Liver (tissue), 8 donors: ENCODE measurements at regions not wholly inside any gene's neighbourhood (a gene's known extent, or its start where the extent isn't known, plus 50 kb on each side); places are given as distances from the start of the nearest gene placed in this dataset.

Experiments used
- DNase-seq: peaks from one replicate; pipeline ENCODE4 v3.0.0-alpha.2; 2017; ENCODE audit warnings: low spot score
- H3K27ac ChIP-seq, 2 donors: one replicate each; pipeline ENCODE4 v1.7.0; 2013; ENCODE audit warnings: inconsistent platforms in 2 of 2, low read length in 2 of 2, control low read depth in 1 of 2, low read depth in 1 of 2, mild to moderate bottlenecking in 1 of 2
- H3K27me3 ChIP-seq, 4 donors: one replicate each; pipeline versions ENCODE4 v1.6.1 to v1.7.0; 2013; ENCODE audit warnings: low read length in 3 of 4, inconsistent platforms in 1 of 4, mild to moderate bottlenecking in 1 of 4, moderate library complexity in 1 of 4; ENCODE audit not compliant: control insufficient read depth in 4 of 4, insufficient read depth in 4 of 4
- H3K36me3 ChIP-seq, 4 donors: one replicate each; pipeline versions ENCODE4 v1.6.1 to v1.7.0; 2013; ENCODE audit warnings: low read length in 3 of 4, mild to moderate bottlenecking in 3 of 4, low read depth in 1 of 4, moderate library complexity in 1 of 4; ENCODE audit not compliant: control insufficient read depth in 4 of 4, insufficient read depth in 3 of 4
- H3K4me1 ChIP-seq, 4 donors: one replicate each; pipeline versions ENCODE4 v1.6.1 to v1.7.0; 2013; ENCODE audit warnings: low read length in 3 of 4, mild to moderate bottlenecking in 3 of 4, moderate library complexity in 1 of 4; ENCODE audit not compliant: control insufficient read depth in 4 of 4, insufficient read depth in 4 of 4
- H3K4me3 ChIP-seq, 3 donors: one replicate each; pipeline versions ENCODE4 v1.6.1 to v1.7.0; 2013; ENCODE audit warnings: low read length in 3 of 3, control low read depth in 1 of 3, low read depth in 1 of 3, mild to moderate bottlenecking in 1 of 3
- H3K9ac ChIP-seq, 2 donors: one replicate each; pipeline ENCODE4 v1.7.0; 2013; ENCODE audit warnings: low read length in 2 of 2, mild to moderate bottlenecking in 2 of 2, moderate library complexity in 2 of 2, control low read depth in 1 of 2, low read depth in 1 of 2
- H3K9me3 ChIP-seq, 4 donors: one replicate each; pipeline versions ENCODE4 v1.6.1 to v1.7.0; 2013; ENCODE audit warnings: low read length in 3 of 4; ENCODE audit not compliant: control insufficient read depth in 4 of 4
- ATF3 ChIP-seq: IDR thresholded peaks from 2 replicates; pipeline ENCODE4 v1.6.1; 2016; ENCODE audit warnings: antibody characterized with exemption
- CTCF ChIP-seq: fragments of 150-350 bp; IDR thresholded peaks from 2 replicates; pipeline ENCODE4 v1.5.1; 2017; ENCODE audit warnings: improper control_type of control experiment, low read depth, low read length; ENCODE audit not compliant: missing input control
- EGR1 ChIP-seq, 2 donors: IDR thresholded peaks; 2 replicates each; pipeline ENCODE4 v1.6.1; 2016 to 2018; ENCODE audit warnings: antibody characterized with exemption in 2 of 2, low read depth in 2 of 2
- FOXA1 ChIP-seq: IDR thresholded peaks from 2 replicates; pipeline ENCODE4 v1.6.1; 2016; ENCODE audit warnings: antibody characterized with exemption
- GABPA ChIP-seq, 2 donors: IDR thresholded peaks in 1 of 2; conservative IDR thresholded peaks in 1 of 2; 2 replicates each; pipeline ENCODE4 v1.6.1; 2016; ENCODE audit warnings: antibody characterized with exemption in 2 of 2, mild to moderate bottlenecking in 1 of 2, moderate library complexity in 1 of 2
- HNF4A ChIP-seq, 2 donors: conservative IDR thresholded peaks; 2 replicates each; pipeline ENCODE4 v1.6.1; 2016; ENCODE audit warnings: antibody characterized with exemption in 2 of 2, mild to moderate bottlenecking in 2 of 2
- HNF4G ChIP-seq: IDR thresholded peaks from 2 replicates; pipeline ENCODE4 v1.6.1; 2016; ENCODE audit warnings: antibody characterized with exemption
- JUND ChIP-seq, 2 donors: IDR thresholded peaks; 2 replicates each; pipeline ENCODE4 v1.6.1; 2016; ENCODE audit warnings: antibody characterized with exemption in 2 of 2
- MAX ChIP-seq: IDR thresholded peaks from 2 replicates; pipeline ENCODE4 v1.6.1; 2016; ENCODE audit warnings: antibody characterized with exemption
- NR2F2 ChIP-seq: IDR thresholded peaks from 2 replicates; pipeline ENCODE4 v1.6.1; 2016; ENCODE audit warnings: antibody characterized with exemption
- RAD21 ChIP-seq, 2 donors: IDR thresholded peaks; 2 replicates each; pipeline ENCODE4 v1.6.1; 2016; ENCODE audit warnings: antibody characterized with exemption in 2 of 2, mild to moderate bottlenecking in 2 of 2
- REST ChIP-seq: IDR thresholded peaks from 2 replicates; pipeline ENCODE4 v1.6.1; 2016; ENCODE audit warnings: antibody characterized with exemption, mild to moderate bottlenecking
- RXRA ChIP-seq, 2 donors: IDR thresholded peaks; 2 replicates each; pipeline ENCODE4 v1.6.1; 2017 to 2018; ENCODE audit warnings: antibody characterized with exemption in 2 of 2, mild to moderate bottlenecking in 1 of 2
- SP1 ChIP-seq: IDR thresholded peaks from 2 replicates; pipeline ENCODE4 v1.6.1; 2018; ENCODE audit warnings: antibody characterized with exemption, mild to moderate bottlenecking
- TAF1 ChIP-seq: conservative IDR thresholded peaks from 2 replicates; pipeline ENCODE4 v1.6.1; 2016; ENCODE audit warnings: antibody characterized with exemption, mild to moderate bottlenecking
- YY1 ChIP-seq: IDR thresholded peaks from 2 replicates; pipeline ENCODE4 v1.6.1; 2016; ENCODE audit warnings: antibody characterized with exemption, mild to moderate bottlenecking
- WGBS: extraction: QIAGEN DNeasy Blood & Tissue Kit; methylation state at CpG from one replicate; pipeline ENCODE4 v1.1.7; 2013; 5-methylcytosine and 5-hydroxymethylcytosine counted together
- donor health status: healthy.
- donor health status: healthy.
- donor health status: healthy.
- donor health status: healthy.
- donor health status: healthy.

GRCh38 chr10:36450380-36450779 is 675.0 kb upstream of the ANKRD30A start:
- H3K9ac ChIP-seq, result no peak overlapping the region
- no peaks in the 10 kb centered on the region for H3K36me3 ChIP-seq
- no peak overlapping the region for H3K4me3 ChIP-seq
- no peaks in the 10 kb centered on the region for H3K27me3 ChIP-seq
- H3K9me3 ChIP-seq, result no peaks in the 10 kb centered on the region
- 73% methylated on average over 8 of the region's 8 CpGs for WGBS
- no peak for DNase-seq
- H3K27ac ChIP-seq, result no peak overlapping the region
- TF ChIP-seq GABPA (IDR thresholded peaks at IDR 0.05 in 1 of 2, conservative IDR thresholded peaks at IDR 0.05 in 1 of 2) (no peak), CTCF (no peak), SP1 (no peak), ATF3 (no peak), HNF4A (conservative IDR thresholded peaks at IDR 0.05) (no peak), JUND (IDR thresholded peaks at IDR 0.05) (no peak), TAF1 (no peak), EGR1 (IDR thresholded peaks at IDR 0.05; ENCODE audit: low read depth in 2 of 2) (no peak), NR2F2 (no peak), FOXA1 (no peak), REST (no peak), HNF4G (no peak), RXRA (IDR thresholded peaks at IDR 0.05) (no peak)
- no peaks in the 10 kb centered on the region for H3K4me1 ChIP-seq

- WGBS, result 30% methylated on average over 11 of the region's 11 CpGs
- Histone ChIP-seq H3K9me3 (no peaks in the 10 kb centered on the region), H3K27me3 (no peaks in the 10 kb centered on the region), H3K36me3 (no peaks in the 10 kb centered on the region), H3K9ac (no peak overlapping the region), H3K27ac (no peak overlapping the region), H3K4me1 (no peaks in the 10 kb centered on the region), H3K4me3 (no peak overlapping the region)
- DNase-seq, result no peak
- TF ChIP-seq NR2F2 (no peak), TAF1 (no peak), EGR1 (IDR thresholded peaks at IDR 0.05; ENCODE audit: low read depth in 2 of 2) (no peak), REST (no peak), HNF4G (no peak), YY1 (no peak), CTCF (no peak), RXRA (IDR thresholded peaks at IDR 0.05) (no peak), ATF3 (no peak), HNF4A (conservative IDR thresholded peaks at IDR 0.05) (no peak), MAX (no peak), GABPA (IDR thresholded peaks at IDR 0.05 in 1 of 2, conservative IDR thresholded peaks at IDR 0.05 in 1 of 2) (no peak), RAD21 (IDR thresholded peaks at IDR 0.05) (no peak), JUND (IDR thresholded peaks at IDR 0.05) (no peak), SP1 (no peak)
These were observed 676.4 kb upstream of the ANKRD30A start for GRCh38 chr10:36448760-36449691.
